ENCODE measurements at regions not wholly inside any gene's neighbourhood (a gene's known extent, or its start where the extent isn't known, plus 50 kb on each side); places are given as distances from the start of the nearest gene placed in this dataset.

DNA sequence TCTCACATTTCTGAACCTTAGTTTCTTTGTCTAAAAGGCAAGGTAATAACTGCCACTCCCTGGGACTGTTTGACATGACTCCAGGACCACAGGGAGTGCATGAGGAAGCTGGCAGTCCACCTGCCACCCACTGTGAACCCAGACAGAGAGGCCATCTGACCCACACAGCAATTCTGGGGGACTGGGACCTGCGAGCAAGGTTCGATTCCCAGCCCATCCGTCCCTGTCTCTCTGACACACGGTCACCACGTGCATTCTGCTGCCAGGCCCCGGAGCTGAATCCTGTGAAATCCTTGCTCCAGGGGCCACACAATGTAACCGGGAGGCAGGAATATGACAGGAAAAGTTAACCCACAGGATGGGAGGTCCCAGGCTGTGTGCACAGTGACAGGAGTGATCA, 218.8 kb upstream of the FOXF1 start:
- no peak for FAIRE-seq
- DNase-seq (ENCODE audit: insufficient read length, low spot score), result no peak
- TF ChIP-seq, protein P1, sequence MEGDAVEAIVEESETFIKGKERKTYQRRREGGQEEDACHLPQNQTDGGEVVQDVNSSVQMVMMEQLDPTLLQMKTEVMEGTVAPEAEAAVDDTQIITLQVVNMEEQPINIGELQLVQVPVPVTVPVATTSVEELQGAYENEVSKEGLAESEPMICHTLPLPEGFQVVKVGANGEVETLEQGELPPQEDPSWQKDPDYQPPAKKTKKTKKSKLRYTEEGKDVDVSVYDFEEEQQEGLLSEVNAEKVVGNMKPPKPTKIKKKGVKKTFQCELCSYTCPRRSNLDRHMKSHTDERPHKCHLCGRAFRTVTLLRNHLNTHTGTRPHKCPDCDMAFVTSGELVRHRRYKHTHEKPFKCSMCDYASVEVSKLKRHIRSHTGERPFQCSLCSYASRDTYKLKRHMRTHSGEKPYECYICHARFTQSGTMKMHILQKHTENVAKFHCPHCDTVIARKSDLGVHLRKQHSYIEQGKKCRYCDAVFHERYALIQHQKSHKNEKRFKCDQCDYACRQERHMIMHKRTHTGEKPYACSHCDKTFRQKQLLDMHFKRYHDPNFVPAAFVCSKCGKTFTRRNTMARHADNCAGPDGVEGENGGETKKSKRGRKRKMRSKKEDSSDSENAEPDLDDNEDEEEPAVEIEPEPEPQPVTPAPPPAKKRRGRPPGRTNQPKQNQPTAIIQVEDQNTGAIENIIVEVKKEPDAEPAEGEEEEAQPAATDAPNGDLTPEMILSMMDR (IDR thresholded peaks at IDR 0.05; ENCODE audit: insufficient read depth, missing control alignments), result no peak

DNA sequence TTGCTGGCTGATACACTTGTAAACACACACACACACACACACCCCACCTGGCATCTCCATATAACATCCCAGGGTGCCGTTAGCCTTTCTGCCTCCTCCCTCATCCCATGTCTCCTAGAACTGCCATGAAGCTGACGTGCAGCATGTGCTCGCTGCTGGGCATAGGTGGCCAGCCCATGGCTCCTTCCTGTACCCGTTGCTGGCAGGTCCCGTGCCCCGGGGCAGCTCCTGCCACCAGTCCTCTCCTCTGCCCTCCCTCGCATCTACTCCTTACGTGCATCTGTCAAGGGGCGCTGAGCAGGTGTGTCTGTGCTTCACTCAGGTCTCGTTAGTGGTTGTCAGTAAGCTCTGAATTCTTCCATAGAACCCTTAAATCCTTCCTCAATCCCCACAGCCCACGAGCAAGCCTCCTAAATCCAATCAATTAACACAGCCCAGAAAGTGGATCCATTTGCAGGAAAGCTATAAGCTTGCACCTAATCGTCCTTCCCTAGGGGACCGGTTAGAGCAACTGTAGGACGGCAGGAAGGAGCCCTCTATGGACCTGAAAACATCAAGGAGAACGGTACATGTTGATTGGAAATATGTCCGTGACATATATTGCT, 218.1 kb upstream of the FOXF1 start:
- FAIRE-seq, result no peak
- no peak for DNase-seq (ENCODE audit: insufficient read length, low spot score)

DNA sequence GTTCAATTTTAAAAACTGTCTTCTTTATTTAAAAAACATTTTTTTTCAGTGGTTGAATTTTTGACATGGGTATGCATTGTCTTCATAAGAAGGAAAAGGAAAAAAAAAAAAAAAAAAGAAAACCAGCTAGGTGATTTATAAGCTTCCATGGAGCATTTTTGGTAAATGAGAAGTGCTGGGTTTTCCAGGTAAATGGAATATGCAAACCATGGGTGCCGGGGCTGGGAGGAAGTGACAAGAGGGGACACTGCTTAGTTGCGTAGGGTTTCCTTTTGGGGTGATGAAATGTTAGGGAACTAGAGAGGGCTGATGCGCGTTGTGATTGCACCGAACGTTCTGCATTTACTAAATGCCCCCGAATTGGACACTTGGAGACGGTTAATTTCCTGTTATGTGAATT, 217.4 kb upstream of the FOXF1 start:
- TF ChIP-seq, protein P1 (IDR thresholded peaks at IDR 0.05; ENCODE audit: insufficient read depth, missing control alignments), result no peak
- no peak for DNase-seq (ENCODE audit: insufficient read length, low spot score)
- FAIRE-seq, result no peak

More for the DNA sequence above, 218.1 kb upstream of the FOXF1 start:
- TF ChIP-seq, protein P1 (IDR thresholded peaks at IDR 0.05; ENCODE audit: insufficient read depth, missing control alignments), result peak; percentile 4

DNA sequence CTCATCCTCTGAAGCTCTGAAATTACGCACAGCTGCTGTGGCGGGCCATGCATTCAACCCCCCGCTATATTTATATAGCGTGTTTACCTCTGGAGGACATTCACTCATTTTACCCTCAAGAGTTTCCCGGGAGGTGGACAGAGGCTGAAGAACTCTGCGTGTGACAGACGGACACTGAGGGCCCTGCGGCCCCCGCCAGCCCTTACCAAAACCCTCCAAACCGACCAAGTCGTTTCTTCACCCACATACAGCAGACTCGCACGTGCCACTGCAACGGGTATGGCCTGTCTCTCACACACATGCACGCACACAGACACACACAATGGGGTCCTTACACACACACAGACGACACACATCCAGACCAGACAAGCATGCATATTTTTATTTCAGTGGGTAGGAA, 216.4 kb upstream of the FOXF1 start:
- TF ChIP-seq, protein P1 (IDR thresholded peaks at IDR 0.05; ENCODE audit: insufficient read depth, missing control alignments), result no peak
- FAIRE-seq, result no peak
- DNase-seq (ENCODE audit: insufficient read length, low spot score), result no peak

DNA sequence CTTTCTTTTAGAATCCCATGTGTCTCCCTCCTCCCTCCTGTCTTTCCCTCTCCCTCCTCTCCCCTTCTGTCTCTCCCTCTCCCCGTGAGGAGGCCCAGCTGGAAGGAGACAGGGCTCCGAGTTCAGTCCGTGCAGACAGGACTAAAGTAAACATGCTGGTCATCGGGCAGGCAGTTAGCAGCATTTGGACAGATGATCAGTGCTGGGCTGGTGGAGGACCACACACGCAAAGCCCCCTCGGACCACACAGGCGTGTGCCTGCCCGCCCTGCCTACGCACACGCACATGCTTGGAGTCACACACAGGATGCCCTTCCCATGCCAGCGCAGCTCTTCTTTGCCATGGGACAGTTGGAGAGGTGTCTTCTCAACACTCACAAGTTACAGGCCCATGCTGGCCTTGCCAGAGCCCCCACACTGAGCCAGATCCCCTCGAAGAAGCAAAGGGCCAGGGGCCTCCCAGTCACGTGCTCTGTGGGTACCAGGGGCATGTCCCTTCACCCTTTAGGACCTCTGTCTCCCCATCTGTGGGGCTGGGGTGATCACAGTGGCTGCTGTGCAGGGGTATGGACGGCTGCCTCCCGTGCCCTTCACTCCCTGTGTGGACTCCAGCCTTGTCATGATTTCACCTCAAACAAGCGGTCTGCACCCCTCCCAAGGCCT, 215.7 kb upstream of the FOXF1 start:
- no peak for DNase-seq (ENCODE audit: insufficient read length, low spot score)
- TF ChIP-seq, protein P1 (IDR thresholded peaks at IDR 0.05; ENCODE audit: insufficient read depth, missing control alignments), result no peak
- FAIRE-seq, result no peak

DNA sequence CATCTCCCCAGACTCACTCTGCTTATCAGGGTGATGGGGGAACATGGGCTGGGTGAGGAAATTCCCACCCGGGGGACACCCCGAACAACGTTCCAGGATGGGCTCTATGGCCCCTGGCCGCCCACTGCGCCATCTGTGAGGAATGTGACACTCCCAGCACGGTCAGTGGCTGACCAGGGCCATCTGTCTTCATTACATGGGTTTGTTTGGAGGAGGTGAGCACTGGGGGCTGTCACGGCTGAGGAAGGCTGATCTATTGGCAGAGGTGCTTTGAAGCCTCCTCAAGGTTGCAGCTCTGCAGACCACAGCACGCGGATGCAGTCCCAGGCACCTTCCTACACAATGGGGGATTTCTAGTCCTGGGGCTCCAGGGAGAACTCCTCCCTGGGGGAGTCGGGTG, 214.1 kb upstream of the FOXF1 start:
- TF ChIP-seq, protein P1 (IDR thresholded peaks at IDR 0.05; ENCODE audit: insufficient read depth, missing control alignments), result no peak
- FAIRE-seq, result no peak
- no peak for DNase-seq (ENCODE audit: insufficient read length, low spot score)

DNA sequence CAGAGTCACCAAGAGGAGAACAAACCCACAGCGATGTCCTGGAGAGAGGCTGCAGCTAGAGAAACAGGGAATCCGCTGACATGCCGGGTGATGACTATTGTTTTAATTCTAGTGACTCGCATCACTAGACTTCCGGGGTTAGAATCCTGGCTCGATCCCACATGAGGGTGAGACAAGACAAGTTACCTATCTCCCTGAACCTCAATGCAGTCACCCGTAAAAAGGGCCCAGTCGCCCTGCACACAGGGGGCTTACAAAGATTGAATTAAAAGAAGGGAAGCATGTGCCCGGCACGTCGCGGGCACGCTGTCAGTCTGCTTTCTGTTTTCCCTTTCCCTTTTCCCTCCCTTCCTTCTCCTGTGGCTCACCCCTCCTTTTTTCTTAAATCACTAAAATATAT, 212.9 kb upstream of the FOXF1 start:
- no peak for DNase-seq (ENCODE audit: insufficient read length, low spot score)
- TF ChIP-seq, protein P1 (IDR thresholded peaks at IDR 0.05; ENCODE audit: insufficient read depth, missing control alignments), result no peak
- FAIRE-seq, result no peak
